H1 (cell line): ENCODE measurements at regions not wholly inside any gene's neighbourhood (a gene's known extent, or its start where the extent isn't known, plus 50 kb on each side); places are given as distances from the start of the nearest gene placed in this dataset.

Experiments used
- CTCF ChIA-PET: fragments of 300-600 bp; sonication (Branson Sonifier 250); formaldehyde crosslinking; loops from one replicate; lab custom pipeline; 2021; ENCODE audit not compliant: partially characterized antibody; lab: Charles Lee
- POLR2A ChIA-PET: fragments of 300-600 bp; sonication (Branson Sonifier 250); formaldehyde crosslinking; loops from one replicate; lab custom pipeline; 2021; ENCODE audit warnings: inconsistent platforms; ENCODE audit not compliant: partially characterized antibody; lab: Charles Lee
- DNase-seq, 2 experiments: peaks; one replicate each; pipeline versions ENCODE4 v3.0.0 to v3.0.0-alpha.2; 2010 to 2022; ENCODE audit warnings: low spot score in 2 of 2, low read depth in 1 of 2, mixed read lengths in 1 of 2
- FAIRE-seq: peaks from 2 replicates; lab custom pipeline; 2011; peaks lifted over from hg19 to GRCh38; lab: Jason Lieb, UNC
- H2AFZ ChIP-seq: 2 replicates; pipeline ENCODE4 v1.8.1; 2012; ENCODE audit warnings: low read length, inconsistent platforms
- H2AK5ac ChIP-seq: 2 replicates; pipeline ENCODE4 v1.6.1; 2013; ENCODE audit warnings: low read depth, low read length
- H2BK120ac ChIP-seq: replicated peaks from 2 replicates; pipeline ENCODE3; 2013; ENCODE audit warnings: low read depth, low read length, inconsistent platforms
- H2BK12ac ChIP-seq: 2 replicates; pipeline ENCODE4 v1.6.1; 2013; ENCODE audit warnings: low read depth, low read length
- H2BK15ac ChIP-seq: 2 replicates; pipeline ENCODE4 v1.6.1; 2013; ENCODE audit warnings: low read length
- H2BK20ac ChIP-seq: 2 replicates; pipeline ENCODE4 v1.6.1; 2013; ENCODE audit warnings: low read length
- H2BK5ac ChIP-seq: 2 replicates; pipeline ENCODE4 v1.6.1; 2013; ENCODE audit warnings: low read depth, low read length
- H3K14ac ChIP-seq: 2 replicates; pipeline ENCODE4 v1.6.1; 2013; ENCODE audit warnings: inconsistent platforms; ENCODE audit not compliant: insufficient read length
- H3K18ac ChIP-seq: 2 replicates; pipeline ENCODE4 v1.6.1; 2013; ENCODE audit warnings: low read length; ENCODE audit errors: extremely low read depth
- H3K23ac ChIP-seq: 2 replicates; pipeline ENCODE4 v1.6.1; 2013; ENCODE audit warnings: inconsistent platforms; ENCODE audit not compliant: insufficient read length
- H3K23me2 ChIP-seq: 2 replicates; pipeline ENCODE4 v1.6.1; 2013; ENCODE audit warnings: low read depth, low read length
- H3K27ac ChIP-seq: 2 replicates; pipeline ENCODE4 v1.6.1; 2011; ENCODE audit warnings: low read depth, low read length, inconsistent platforms
- H3K27me3 ChIP-seq, 4 experiments: replicated peaks in 1 of 4; 1 replicate in 1 of 4; 2 replicates in 3 of 4; pipeline versions ENCODE4 v1.6.1 to v1.8.1; 2011 to 2013; ENCODE audit warnings: low read length in 3 of 4, mild to moderate bottlenecking in 3 of 4, inconsistent platforms in 2 of 4, mixed read lengths in 2 of 4, moderate library complexity in 1 of 4; ENCODE audit not compliant: control insufficient read depth in 3 of 4, insufficient read depth in 3 of 4; ENCODE audit errors: extremely low read depth in 1 of 4
- H3K36me3 ChIP-seq, 4 experiments: 2 replicates each; pipeline versions ENCODE4 v1.6.1 to v1.8.1; 2011 to 2013; ENCODE audit warnings: mild to moderate bottlenecking in 4 of 4, low read length in 3 of 4, moderate library complexity in 2 of 4, control low read depth in 1 of 4, inconsistent platforms in 1 of 4; ENCODE audit not compliant: insufficient read depth in 4 of 4, control insufficient read depth in 2 of 4
- H3K4ac ChIP-seq: replicated peaks from 2 replicates; pipeline ENCODE3; 2013; ENCODE audit warnings: low read length, low read depth, mixed read lengths, inconsistent platforms; ENCODE audit not compliant: insufficient read length
- H3K4me1 ChIP-seq, 4 experiments: replicated peaks in 1 of 4; 1 replicate in 1 of 4; 2 replicates in 3 of 4; pipeline versions ENCODE4 v1.6.1 to v1.8.1; 2011 to 2013; ENCODE audit warnings: low read length in 3 of 4, inconsistent platforms in 2 of 4, mixed read lengths in 1 of 4; ENCODE audit not compliant: insufficient read depth in 4 of 4, control insufficient read depth in 3 of 4
- H3K4me2 ChIP-seq, 2 experiments: 2 replicates each; pipeline versions ENCODE4 v1.6.1 to v1.8.1; 2011 to 2013; ENCODE audit warnings: low read depth in 2 of 2, low read length in 2 of 2, control low read depth in 1 of 2, inconsistent platforms in 1 of 2, mild to moderate bottlenecking in 1 of 2; ENCODE audit not compliant: insufficient read depth in 1 of 2
- H3K4me3 ChIP-seq, 4 experiments: fragments of 200-600, 300-600 bp in 1 of 4; sonication (generic), shearing (Covaris generic), sonication (Bioruptor Twin) in 1 of 4; 2 replicates each; pipeline versions ENCODE4 v1.5.1 to v1.8.1; 2011 to 2016; ENCODE audit warnings: low read length in 4 of 4, low read depth in 3 of 4, control low read depth in 2 of 4, inconsistent platforms in 2 of 4, mild to moderate bottlenecking in 2 of 4, mixed read lengths in 1 of 4, moderate library complexity in 1 of 4; ENCODE audit not compliant: insufficient read depth in 2 of 4; ENCODE audit errors: extremely low read depth in 1 of 4
- H3K56ac ChIP-seq: replicated peaks from 2 replicates; pipeline ENCODE3; 2013; ENCODE audit warnings: low read depth, mild to moderate bottlenecking, mixed read lengths, low read length, inconsistent platforms; ENCODE audit not compliant: insufficient read length
- H3K79me1 ChIP-seq: 2 replicates; pipeline ENCODE4 v1.6.1; 2013; ENCODE audit warnings: low read depth, low read length, control low read depth
- H3K79me2 ChIP-seq, 2 experiments: 2 replicates each; pipeline versions ENCODE4 v1.6.1 to v1.8.1; 2012 to 2013; ENCODE audit warnings: low read length in 2 of 2, mild to moderate bottlenecking in 2 of 2, inconsistent platforms in 1 of 2; ENCODE audit not compliant: insufficient read depth in 2 of 2, control insufficient read depth in 1 of 2
- H3K9ac ChIP-seq, 4 experiments: replicated peaks in 1 of 4; 1 replicate in 1 of 4; 2 replicates in 3 of 4; pipeline versions ENCODE4 v1.6.1 to v1.8.1; 2011 to 2013; ENCODE audit warnings: low read depth in 3 of 4, low read length in 3 of 4, control low read depth in 2 of 4, mild to moderate bottlenecking in 2 of 4, moderate library complexity in 2 of 4, inconsistent platforms in 1 of 4; ENCODE audit errors: extremely low read depth in 1 of 4
- H3K9me3 ChIP-seq, 2 experiments: 2 replicates each; pipeline versions ENCODE4 v1.6.1 to v1.8.1; 2012 to 2013; ENCODE audit warnings: mild to moderate bottlenecking in 2 of 2, moderate library complexity in 2 of 2, control low read depth in 1 of 2, inconsistent platforms in 1 of 2, low read depth in 1 of 2, low read length in 1 of 2, mixed read lengths in 1 of 2; ENCODE audit not compliant: insufficient read depth in 2 of 2
- H4K20me1 ChIP-seq, 2 experiments: replicated peaks in 1 of 2; 2 replicates each; pipeline versions ENCODE3 to v1.8.1; 2011 to 2013; ENCODE audit warnings: inconsistent platforms in 2 of 2, low read length in 2 of 2, mild to moderate bottlenecking in 1 of 2; ENCODE audit not compliant: insufficient read depth in 2 of 2, control insufficient read depth in 1 of 2
- H4K5ac ChIP-seq: 2 replicates; pipeline ENCODE4 v1.6.1; 2013; ENCODE audit warnings: low read length, low read depth, mixed read lengths, inconsistent platforms; ENCODE audit not compliant: insufficient read length
- H4K8ac ChIP-seq: 2 replicates; pipeline ENCODE4 v1.8.0; 2013; ENCODE audit warnings: mild to moderate bottlenecking, moderate library complexity, low read length, inconsistent platforms; ENCODE audit not compliant: insufficient read depth; ENCODE audit errors: extremely low read depth
- H4K91ac ChIP-seq: replicated peaks from 2 replicates; pipeline ENCODE3; 2013; ENCODE audit warnings: low read length, mixed read lengths, inconsistent platforms; ENCODE audit not compliant: insufficient read length
- EP300 ChIP-seq, 2 experiments: IDR thresholded peaks; 1 replicate in 1 of 2; 2 replicates in 1 of 2; pipeline ENCODE4 v1.6.1; 2011 to 2012; ENCODE audit warnings: low read depth in 2 of 2, low read length in 2 of 2, mild to moderate bottlenecking in 2 of 2, borderline replicate concordance in 1 of 2, inconsistent platforms in 1 of 2, moderate library complexity in 1 of 2
- NRF1 ChIP-seq: IDR thresholded peaks from 2 replicates; pipeline ENCODE4 v1.6.1; 2011; ENCODE audit warnings: mild to moderate bottlenecking, low read depth, low read length, improper control_type of control experiment
- RAD21 ChIP-seq, 2 experiments: IDR thresholded peaks in 1 of 2; conservative IDR thresholded peaks in 1 of 2; 2 replicates each; pipeline ENCODE4 v1.6.1; 2011; ENCODE audit warnings: low read depth in 2 of 2, low read length in 2 of 2, improper control_type of control experiment in 1 of 2, inconsistent platforms in 1 of 2, mild to moderate bottlenecking in 1 of 2, moderate library complexity in 1 of 2
- RNF2 ChIP-seq: fragments of 200-900, 300-1000 bp; sonication (generic); IDR thresholded peaks from 2 replicates; pipeline ENCODE4 v1.7.1; 2016; ENCODE audit warnings: borderline replicate concordance, low read depth, mild to moderate bottlenecking, antibody characterized with exemption, low read length; ENCODE audit not compliant: poor library complexity, severe bottlenecking; ENCODE audit errors: missing control alignments
- SIRT6 ChIP-seq: IDR thresholded peaks from one replicate; pipeline ENCODE4 v1.7.1; 2012; ENCODE audit warnings: low read length, inconsistent platforms
- TAF7 ChIP-seq: optimal IDR thresholded peaks from 2 replicates; pipeline ENCODE3; 2011; ENCODE audit warnings: low read depth, mild to moderate bottlenecking, inconsistent platforms, low read length, moderate library complexity, borderline replicate concordance
- WGBS, 2 experiments: shearing (Covaris generic) in 1 of 2; methylation state at CpG; one replicate each; pipeline versions ENCODE4 v1.1.6 to v1.1.7; 2013 to 2015; ENCODE audit warnings: low lambda C conversion rate in 2 of 2, mixed read lengths in 2 of 2, inconsistent platforms in 1 of 2, low coverage in 1 of 2, missing lambda C conversion rate in 1 of 2; ENCODE audit not compliant: insufficient replicate concordance in 2 of 2, insufficient coverage in 1 of 2, insufficient read length in 1 of 2; ENCODE audit errors: extremely low coverage in 1 of 2, missing lambda C conversion rate in 1 of 2; 5-methylcytosine and 5-hydroxymethylcytosine counted together

DNA sequence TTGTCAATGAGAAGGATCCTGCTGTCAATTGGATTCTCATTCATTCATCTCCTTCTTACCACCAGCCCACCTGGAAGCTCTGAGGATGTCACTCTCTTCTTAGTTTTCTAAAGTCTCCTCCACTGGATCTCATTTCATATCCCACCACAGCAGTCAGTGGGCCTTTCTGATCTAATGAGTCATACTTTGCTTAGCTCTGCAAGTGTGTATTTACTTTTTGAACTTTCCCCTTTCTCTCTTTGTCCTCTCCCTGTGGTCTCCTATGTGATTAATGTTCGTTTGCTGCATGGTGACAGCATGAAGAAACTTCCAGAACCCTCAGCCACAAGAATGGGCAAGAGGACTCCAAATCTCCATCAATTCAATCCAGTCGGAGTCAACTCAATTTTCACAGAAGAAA is 63.6 kb upstream of the SYNDIG1 start:
- H2BK20ac ChIP-seq, result no peak overlapping the region
- WGBS, 2 experiments, result 95% methylated on average over 2 of the region's 2 CpGs; no CpG with 5 or more reads in 1 of the 2 experiments
- no peak overlapping the region for H3K56ac ChIP-seq
- no peaks in the 10 kb centered on the region for H3K23me2 ChIP-seq
- H3K79me2 ChIP-seq, result no peaks in the 10 kb centered on the region
- TF ChIP-seq RAD21 (IDR thresholded peaks at IDR 0.05 in 1 of 2, conservative IDR thresholded peaks at IDR 0.05 in 1 of 2; ENCODE audit: low read depth in 2 of 2, low read length in 2 of 2) (no peak), EP300 (IDR thresholded peaks at IDR 0.05; ENCODE audit: borderline replicate concordance in 1 of 2, low read depth in 2 of 2, low read length in 2 of 2) (no peak), NRF1 (no peak), RNF2 (no peak), SIRT6 (no peak), TAF7 (no peak)
- TF ChIP-seq, all 59 proteins: peak for 0
- no peak overlapping the region for H2AFZ ChIP-seq
- no peak overlapping the region for H4K8ac ChIP-seq
- H2BK15ac ChIP-seq, result no peak overlapping the region
- H3K4me1 ChIP-seq, result no peaks in the 10 kb centered on the region
- no peak overlapping the region for H3K4me2 ChIP-seq
- no peak overlapping the region for H2AK5ac ChIP-seq
- H4K20me1 ChIP-seq, result no peaks in the 10 kb centered on the region
- ChIA-PET POLR2A (interaction anchor here (0.7 kb wide), 1 partner anchor 26 kb away, joined by 4 read pairs; no protein-coding TSS in a partner anchor), CTCF (interaction anchor here (0.6 to 1.5 kb wide), 3 partner anchors 16 to 382 kb away, joined by 4 to 5 read pairs (median 4); no protein-coding TSS in a partner anchor)
- H3K4ac ChIP-seq, result no peak overlapping the region
- H3K9ac ChIP-seq, result no peak overlapping the region
- H3K36me3 ChIP-seq, result no peaks in the 10 kb centered on the region
- H3K9me3 ChIP-seq, result no peaks in the 10 kb centered on the region
- no peak overlapping the region for H3K18ac ChIP-seq
- H3K4me3 ChIP-seq, result no peak overlapping the region
- H3K14ac ChIP-seq, result no peak overlapping the region
- H2BK5ac ChIP-seq, result no peak overlapping the region
- H3K23ac ChIP-seq, result no peak overlapping the region
- H3K27ac ChIP-seq, result no peak overlapping the region
- H2BK120ac ChIP-seq, result no peak overlapping the region
- FAIRE-seq (no peak), DNase-seq (no peak)
- no peak overlapping the region for H2BK12ac ChIP-seq
- no peaks in the 10 kb centered on the region for H3K27me3 ChIP-seq
- no peaks in the 10 kb centered on the region for H3K79me1 ChIP-seq
- no peak overlapping the region for H4K5ac ChIP-seq
- no peak overlapping the region for H4K91ac ChIP-seq
